22Rv1 (cell line): ENCODE measurements at regions not wholly inside any gene's neighbourhood (a gene's known extent, or its start where the extent isn't known, plus 50 kb on each side); places are given as distances from the start of the nearest gene placed in this dataset.

Experiments
- H3K27ac ChIP-seq: fragments of 450-650 bp; 2 replicates; pipeline ENCODE4 v1.5.1; 2017
- CTCF ChIP-seq: fragments of 450-650 bp; IDR thresholded peaks from 2 replicates; pipeline ENCODE4 v1.5.1; 2017; ENCODE audit warnings: mild to moderate bottlenecking
- ZFX ChIP-seq: fragments of 450-650 bp; IDR thresholded peaks from 2 replicates; pipeline ENCODE4 v1.6.1; 2017; ENCODE audit warnings: antibody characterized with exemption, borderline replicate concordance

DNA sequence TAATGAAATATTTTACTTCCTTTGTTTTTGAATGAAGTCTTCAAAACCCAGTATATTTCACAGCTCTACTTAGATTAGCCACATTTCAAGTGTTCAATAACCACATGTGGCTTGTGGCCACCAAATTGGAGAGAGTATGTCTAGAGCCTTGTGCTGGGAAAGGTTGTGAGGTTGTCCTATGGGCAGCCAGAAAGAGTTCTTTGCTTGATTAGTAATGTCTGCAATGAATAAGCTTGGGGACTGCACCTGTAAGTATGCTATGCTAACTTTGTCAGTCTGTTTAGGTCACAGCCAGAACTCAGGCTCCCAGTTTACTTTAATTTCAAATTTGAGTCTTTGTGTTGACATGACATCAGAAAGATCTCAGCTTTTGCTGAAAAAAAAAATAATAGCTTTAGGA lies 294.9 kb upstream of the SOX14 start:
- TF ChIP-seq ZFX (no peak), CTCF (no peak)

GRCh38 chr3:137471130-137471529 lies 293.0 kb upstream of the SOX14 start:
- TF ChIP-seq CTCF = no peak
- TF ChIP-seq ZFX = no peak
- H3K27ac ChIP-seq = no peak overlapping the region

More for the DNA sequence above, 294.9 kb upstream of the SOX14 start:
- H3K27ac ChIP-seq = no peak overlapping the region

GRCh38 chr3:137471558-137472204 lies 292.4 kb upstream of the SOX14 start:
- H3K27ac ChIP-seq = no peak overlapping the region
- TF ChIP-seq CTCF = no peak
- no peak for TF ChIP-seq ZFX

- H3K27ac ChIP-seq = no peak overlapping the region
- TF ChIP-seq CTCF (no peak), ZFX (no peak)
Observed at GRCh38 chr3:137477614-137478013, 286.5 kb upstream of the SOX14 start.

GRCh38 chr3:137509354-137510045 lies 254.6 kb upstream of the SOX14 start:
- H3K27ac ChIP-seq = 0 out of 2 replicates have a peak overlapping the region, but pooled peaks have one; percentile 15
- no peak for TF ChIP-seq CTCF
- no peak for TF ChIP-seq ZFX

- no peak overlapping the region for H3K27ac ChIP-seq
- TF ChIP-seq ZFX (no peak), CTCF (no peak)
Observed at GRCh38 chr3:137511655-137512054, 252.5 kb upstream of the SOX14 start.

GRCh38 chr3:137514853-137515252 lies 249.3 kb upstream of the SOX14 start:
- no peak overlapping the region for H3K27ac ChIP-seq
- no peak for TF ChIP-seq ZFX
- TF ChIP-seq CTCF = 0 out of 2 replicates have a peak, but pooled peaks have one; percentile 13
